ENCODE measurements at regions not wholly inside any gene's neighbourhood (a gene's known extent, or its start where the extent isn't known, plus 50 kb on each side); places are given as distances from the start of the nearest gene placed in this dataset.

DNA sequence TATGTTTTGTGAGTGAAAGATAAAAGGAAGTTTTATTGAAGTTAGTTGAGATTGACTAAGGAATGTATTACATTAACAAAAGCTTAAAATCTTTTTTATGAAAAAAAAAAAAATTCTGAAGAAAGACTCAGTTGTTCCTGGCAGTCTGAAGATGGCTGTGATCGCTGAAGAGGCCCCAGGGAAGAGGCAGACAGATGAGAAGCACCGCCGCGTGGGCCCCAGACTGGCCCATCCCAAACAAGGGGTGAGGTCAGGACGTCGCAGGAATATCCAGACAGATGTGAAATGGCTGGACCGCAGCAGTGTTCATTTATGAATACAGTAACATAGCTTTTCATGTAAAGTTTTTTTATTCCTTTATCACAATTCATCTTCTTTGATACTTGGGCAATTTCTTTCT, 194.2 kb downstream of the TBXT start:
- Histone ChIP-seq H3K27me3 (no peaks in the 10 kb centered on the region), H3K4me3 (no peak overlapping the region), H3K4me1 (peaks cover 0 to 11% (median 4%) of the 10 kb centered on the region in 4 donors), H3K36me3 (no peaks in the 10 kb centered on the region), H3K27ac (no peak overlapping the region), H3K9me3 (no peaks in the 10 kb centered on the region)
- intact Hi-C loops (cut with DNase I), result no loop called here
- 85 to 95% methylated on average over 7 of the region's 7 CpGs for WGBS, 2 donors
- TF ChIP-seq POLR2A (IDR thresholded peaks at IDR 0.05) (no peak), POLR2AphosphoS5 (IDR thresholded peaks at IDR 0.05) (no peak), EP300 (IDR thresholded peaks at IDR 0.05) (no peak)
- TF ChIP-seq, protein P1, sequence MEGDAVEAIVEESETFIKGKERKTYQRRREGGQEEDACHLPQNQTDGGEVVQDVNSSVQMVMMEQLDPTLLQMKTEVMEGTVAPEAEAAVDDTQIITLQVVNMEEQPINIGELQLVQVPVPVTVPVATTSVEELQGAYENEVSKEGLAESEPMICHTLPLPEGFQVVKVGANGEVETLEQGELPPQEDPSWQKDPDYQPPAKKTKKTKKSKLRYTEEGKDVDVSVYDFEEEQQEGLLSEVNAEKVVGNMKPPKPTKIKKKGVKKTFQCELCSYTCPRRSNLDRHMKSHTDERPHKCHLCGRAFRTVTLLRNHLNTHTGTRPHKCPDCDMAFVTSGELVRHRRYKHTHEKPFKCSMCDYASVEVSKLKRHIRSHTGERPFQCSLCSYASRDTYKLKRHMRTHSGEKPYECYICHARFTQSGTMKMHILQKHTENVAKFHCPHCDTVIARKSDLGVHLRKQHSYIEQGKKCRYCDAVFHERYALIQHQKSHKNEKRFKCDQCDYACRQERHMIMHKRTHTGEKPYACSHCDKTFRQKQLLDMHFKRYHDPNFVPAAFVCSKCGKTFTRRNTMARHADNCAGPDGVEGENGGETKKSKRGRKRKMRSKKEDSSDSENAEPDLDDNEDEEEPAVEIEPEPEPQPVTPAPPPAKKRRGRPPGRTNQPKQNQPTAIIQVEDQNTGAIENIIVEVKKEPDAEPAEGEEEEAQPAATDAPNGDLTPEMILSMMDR (IDR thresholded peaks at IDR 0.05), result no peak
- no peak for DNase-seq

DNA sequence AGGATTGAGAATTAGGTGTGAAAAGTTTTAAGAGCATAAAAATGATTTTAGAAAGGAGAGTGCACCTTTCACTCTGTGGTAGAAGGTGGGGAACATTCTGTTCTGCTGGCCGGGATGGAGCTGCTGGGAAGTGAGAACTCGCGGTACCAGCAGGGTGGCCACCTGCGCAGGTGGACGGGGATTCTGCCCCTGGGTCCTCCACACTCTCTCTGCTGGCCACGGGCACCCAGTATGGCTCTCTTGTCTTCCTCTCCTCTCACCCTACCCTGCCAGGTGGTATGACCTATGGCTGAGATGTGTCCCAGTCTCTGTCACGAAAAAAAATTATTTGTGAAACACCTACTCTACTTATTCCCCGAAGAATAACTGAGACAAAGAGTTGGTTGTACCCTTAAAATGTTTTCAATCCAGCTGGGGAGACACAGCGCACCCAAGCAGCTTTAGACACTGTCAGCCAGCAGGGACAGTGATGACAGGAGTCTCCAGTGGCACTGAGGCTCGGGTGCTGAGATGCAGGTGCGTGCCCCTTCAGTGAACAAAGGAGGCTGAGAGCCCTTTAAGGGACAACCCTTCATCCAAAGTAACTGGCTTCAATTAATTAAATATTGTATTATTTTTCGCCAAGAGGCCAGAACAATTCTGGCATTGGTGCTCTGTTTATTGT, 195.4 kb downstream of the TBXT start:
- 75 to 82% methylated on average over 12 of the region's 12 CpGs for WGBS, 2 donors
- intact Hi-C loops (cut with DNase I), result no loop called here

DNA sequence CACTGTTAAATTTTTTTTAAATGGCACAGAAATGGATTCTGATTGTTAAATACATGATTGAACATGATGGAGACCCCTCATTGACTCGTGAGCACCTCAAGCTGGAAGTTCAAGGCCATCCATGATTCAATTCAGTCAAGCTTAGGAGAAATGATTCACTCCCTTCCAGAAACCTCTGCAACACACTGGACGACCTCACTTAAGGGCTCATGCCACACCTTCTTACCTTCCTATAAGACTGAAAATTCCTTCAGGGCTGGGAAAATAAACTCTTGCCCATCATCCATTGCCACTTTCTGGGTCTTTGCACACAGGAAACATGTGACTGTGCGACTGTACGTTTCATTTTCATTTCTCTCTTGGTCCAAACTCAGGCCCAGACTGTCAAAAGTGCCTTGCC, 196.4 kb downstream of the TBXT start:
- 76 to 81% methylated on average over 4 of the region's 4 CpGs for WGBS, 2 donors
- no peaks in the 10 kb centered on the region for H3K36me3 ChIP-seq

More for the DNA sequence above, 195.4 kb downstream of the TBXT start:
- H3K27ac ChIP-seq, result no peak overlapping the region
- DNase-seq, result no peak
- TF ChIP-seq POLR2AphosphoS5 (IDR thresholded peaks at IDR 0.05) (no peak), EP300 (IDR thresholded peaks at IDR 0.05) (no peak), POLR2A (IDR thresholded peaks at IDR 0.05) (no peak)
- TF ChIP-seq, protein P1 (IDR thresholded peaks at IDR 0.05), result no peak
- no peaks in the 10 kb centered on the region for H3K9me3 ChIP-seq
- H3K4me1 ChIP-seq, result peaks cover 0 to 11% (median 4%) of the 10 kb centered on the region in 4 donors
- no peaks in the 10 kb centered on the region for H3K36me3 ChIP-seq
- no peaks in the 10 kb centered on the region for H3K27me3 ChIP-seq
- H3K4me3 ChIP-seq, result no peak overlapping the region

DNA sequence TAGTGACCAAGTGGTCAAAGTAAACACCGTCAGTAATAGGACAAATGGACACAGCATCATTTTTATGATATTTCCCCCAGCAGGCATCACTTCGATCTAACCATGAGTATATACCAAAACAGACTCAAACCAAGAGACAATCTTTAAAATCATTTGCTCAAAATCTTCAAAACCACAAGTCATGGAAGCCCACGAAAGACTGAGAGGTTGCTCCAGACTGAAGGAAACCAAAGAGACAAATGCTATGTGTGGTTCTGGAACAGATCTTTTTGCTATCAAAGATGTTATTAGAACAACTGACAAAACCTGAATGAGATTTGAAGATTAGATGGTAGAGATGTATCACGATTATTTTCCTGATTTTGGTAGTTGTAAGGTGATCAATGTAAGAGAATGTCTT, 197.7 kb downstream of the TBXT start:
- no peaks in the 10 kb centered on the region for H3K9me3 ChIP-seq
- peaks cover 0 to 11% (median 4%) of the 10 kb centered on the region in 4 donors for H3K4me1 ChIP-seq
- H3K36me3 ChIP-seq, result no peaks in the 10 kb centered on the region
- H3K4me3 ChIP-seq, result no peak overlapping the region
- WGBS, 2 donors, result 70 to 87% methylated on average over 4 of the region's 4 CpGs
- no peak overlapping the region for H3K27ac ChIP-seq
- TF ChIP-seq EP300 (IDR thresholded peaks at IDR 0.05) (no peak), POLR2AphosphoS5 (IDR thresholded peaks at IDR 0.05) (no peak), POLR2A (IDR thresholded peaks at IDR 0.05) (no peak)
- TF ChIP-seq, protein P1 (IDR thresholded peaks at IDR 0.05), result no peak
- no peaks in the 10 kb centered on the region for H3K27me3 ChIP-seq
- DNase-seq, result no peak
- intact Hi-C loops (cut with DNase I), result no loop called here

More for the DNA sequence above, 196.4 kb downstream of the TBXT start:
- intact Hi-C loops (cut with DNase I), result no loop called here
- DNase-seq, result no peak
- no peak for TF ChIP-seq POLR2AphosphoS5 (IDR thresholded peaks at IDR 0.05)
- TF ChIP-seq, protein P1 (IDR thresholded peaks at IDR 0.05), result no peak
- TF ChIP-seq EP300 (IDR thresholded peaks at IDR 0.05), result no peak
- no peak for TF ChIP-seq POLR2A (IDR thresholded peaks at IDR 0.05)
- H3K27me3 ChIP-seq, result no peaks in the 10 kb centered on the region
- peaks cover 0 to 11% (median 4%) of the 10 kb centered on the region in 4 donors for H3K4me1 ChIP-seq
- no peaks in the 10 kb centered on the region for H3K9me3 ChIP-seq
- no peak overlapping the region for H3K4me3 ChIP-seq
- H3K27ac ChIP-seq, result no peak overlapping the region

DNA sequence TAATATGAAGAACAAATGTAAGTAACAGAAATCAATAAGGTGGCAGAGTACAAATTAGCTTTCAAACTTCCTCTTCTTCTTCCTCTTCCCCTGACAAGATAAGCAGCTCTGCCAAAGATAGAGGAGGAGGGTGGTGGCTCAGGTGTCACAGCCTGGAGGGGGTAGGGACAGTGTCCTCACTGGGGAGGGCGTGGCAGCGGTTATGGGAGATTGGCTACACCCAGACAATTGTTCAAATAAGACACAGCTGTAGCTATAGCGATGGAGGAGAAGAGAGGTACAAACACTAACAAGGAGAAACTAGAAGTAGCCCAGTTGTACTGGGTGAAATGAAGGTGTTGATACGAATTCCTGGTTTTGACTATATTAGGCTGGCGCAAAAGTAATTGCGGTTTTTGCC, 198.5 kb downstream of the TBXT start:
- intact Hi-C loops (cut with DNase I), result no loop called here
- Histone ChIP-seq H3K4me3 (no peak overlapping the region), H3K4me1 (peaks cover 0 to 11% (median 4%) of the 10 kb centered on the region in 4 donors), H3K36me3 (no peaks in the 10 kb centered on the region), H3K27ac (no peak overlapping the region), H3K9me3 (no peaks in the 10 kb centered on the region), H3K27me3 (no peaks in the 10 kb centered on the region)
- no peak for DNase-seq
- WGBS, 2 donors, result 55 to 81% methylated on average over 6 of the region's 6 CpGs
- TF ChIP-seq POLR2A (IDR thresholded peaks at IDR 0.05) (no peak), POLR2AphosphoS5 (IDR thresholded peaks at IDR 0.05) (no peak), EP300 (IDR thresholded peaks at IDR 0.05) (no peak)
- TF ChIP-seq, protein P1 (IDR thresholded peaks at IDR 0.05), result no peak
